K562 (cell line): ENCODE measurements at regions not wholly inside any gene's neighbourhood (a gene's known extent, or its start where the extent isn't known, plus 50 kb on each side); places are given as distances from the start of the nearest gene placed in this dataset.

Experiments
- ATAC-seq: fragments of 200-7000 bp; cut with Tn5 transposase; 3 replicates; pipeline ENCODE4 v1.9.1; 2020; ENCODE audit warnings: moderate library complexity
- BruUV-seq: library from RNA; stranded (reverse); fragments of 400-500 nt; replicated peaks from 2 replicates; lab custom pipeline; 2021; lab: Mats Ljungman, UMichigan
- CTCF ChIA-PET: fragments of 300-600 bp; formaldehyde crosslinking; extraction: SDS; loops from one replicate; lab custom pipeline; 2021; ENCODE audit warnings: low intra/inter-chr PET ratio; lab: Yijun Ruan, JAX
- POLR2A ChIA-PET: fragments of 300-600, 350-650 bp; sonication (Branson Sonifier 250); formaldehyde crosslinking; extraction: SDS; loops from one replicate; lab custom pipeline; 2021; ENCODE audit warnings: antibody characterized with exemption, inconsistent platforms; lab: Yijun Ruan, JAX
- DNase-seq, 4 experiments: peaks; one replicate each; pipeline versions ENCODE4 v3.0.0 to v3.0.0-alpha.2; 2011 to 2018; ENCODE audit warnings: low spot score in 3 of 4, mixed read lengths in 3 of 4; ENCODE audit errors: extremely low read depth in 1 of 4
- FAIRE-seq: peaks from 2 replicates; lab custom pipeline; 2011; peaks lifted over from hg19 to GRCh38; lab: Jason Lieb, UNC
- H2AFZ ChIP-seq: 2 replicates; pipeline ENCODE4 v1.6.0; 2011; ENCODE audit warnings: low read depth, low read length, control low read depth, inconsistent platforms
- H3K27ac ChIP-seq: fragments of 200-600 bp; 3 replicates; pipeline ENCODE4 v1.8.0; 2011; ENCODE audit warnings: low read depth, mild to moderate bottlenecking, control low read depth, inconsistent platforms, low read length, moderate library complexity, mixed read lengths; ENCODE audit errors: extremely low read depth
- H3K27me3 ChIP-seq, 2 experiments: fragments of 300-600 bp in 1 of 2; 2 replicates in 1 of 2; 3 replicates in 1 of 2; pipeline versions ENCODE4 v1.6.0 to v1.8.0; 2011; ENCODE audit warnings: inconsistent platforms in 2 of 2, low read length in 2 of 2, mild to moderate bottlenecking in 1 of 2, mixed read lengths in 1 of 2, moderate library complexity in 1 of 2; ENCODE audit not compliant: control insufficient read depth in 2 of 2, insufficient read depth in 2 of 2
- H3K36me3 ChIP-seq: fragments of 300-600 bp; 3 replicates; pipeline ENCODE4 v1.8.0; 2011; ENCODE audit warnings: mild to moderate bottlenecking, low read length, inconsistent platforms; ENCODE audit not compliant: control insufficient read depth, insufficient read depth
- H3K4me1 ChIP-seq, 2 experiments: fragments of 200-600 bp in 1 of 2; replicated peaks in 1 of 2; 2 replicates in 1 of 2; 3 replicates in 1 of 2; pipeline versions ENCODE4 v1.5.1 to v1.8.0; 2011; ENCODE audit warnings: inconsistent platforms in 2 of 2, low read length in 2 of 2, mild to moderate bottlenecking in 1 of 2, mixed read lengths in 1 of 2, moderate library complexity in 1 of 2; ENCODE audit not compliant: control insufficient read depth in 2 of 2, insufficient read depth in 2 of 2
- H3K4me2 ChIP-seq: 2 replicates; pipeline ENCODE4 v1.6.1; 2011; ENCODE audit warnings: low read length, control low read depth, inconsistent platforms, mixed read lengths; ENCODE audit not compliant: insufficient read depth
- H3K4me3 ChIP-seq: fragments of 200-600 bp; sonication (generic), shearing (Covaris generic); 2 replicates; pipeline ENCODE4 v1.5.1; 2016; ENCODE audit warnings: control low read depth, inconsistent platforms
- H3K79me2 ChIP-seq: fragments of 200-600 bp; 3 replicates; pipeline ENCODE4 v1.8.0; 2011; ENCODE audit warnings: low read length, inconsistent platforms; ENCODE audit not compliant: control insufficient read depth, insufficient read depth
- H3K9ac ChIP-seq, 2 experiments: 2 replicates each; pipeline versions ENCODE4 v1.6.0 to v1.6.1; 2011; ENCODE audit warnings: low read depth in 2 of 2, low read length in 2 of 2, control low read depth in 1 of 2, inconsistent platforms in 1 of 2, mild to moderate bottlenecking in 1 of 2, mixed read lengths in 1 of 2; ENCODE audit not compliant: insufficient read depth in 1 of 2
- H3K9me1 ChIP-seq: one replicate; pipeline ENCODE4 v1.6.0; 2011; ENCODE audit warnings: inconsistent platforms, mild to moderate bottlenecking, low read length, moderate library complexity; ENCODE audit not compliant: control insufficient read depth, insufficient read depth
- H3K9me3 ChIP-seq: replicated peaks from 2 replicates; pipeline ENCODE4 v1.5.1; 2011; ENCODE audit warnings: low read depth, low read length, inconsistent platforms; ENCODE audit not compliant: control insufficient read depth, insufficient read depth
- H4K20me1 ChIP-seq: replicated peaks from 2 replicates; pipeline ENCODE4 v1.6.1; 2011; ENCODE audit warnings: low read length, inconsistent platforms, mixed read lengths; ENCODE audit not compliant: control insufficient read depth, insufficient read depth
- BCLAF1 ChIP-seq, 2 experiments: fragments of 450-650 bp in 1 of 2; IDR thresholded peaks; 2 replicates each; pipeline ENCODE4 v1.6.1; 2011 to 2017; ENCODE audit warnings: low read depth in 2 of 2, antibody characterized with exemption in 1 of 2, borderline replicate concordance in 1 of 2, low read length in 1 of 2, mild to moderate bottlenecking in 1 of 2, mixed read lengths in 1 of 2; ENCODE audit not compliant: control insufficient read depth in 1 of 2
- HOMEZ ChIP-seq: fragments of 250-450 bp; sonication (Bioruptor Pico); IDR thresholded peaks from 2 replicates; pipeline ENCODE4 v1.4.0; 2020; ENCODE audit warnings: mild to moderate bottlenecking, moderate library complexity
- KLF10 ChIP-seq: fragments of 250-450 bp; sonication (Bioruptor Pico); IDR thresholded peaks from 2 replicates; pipeline ENCODE4 v1.6.1; 2021; ENCODE audit warnings: matching md5 sums
- MTA2 ChIP-seq: fragments of 450-650 bp; IDR thresholded peaks from 2 replicates; pipeline ENCODE4 v1.6.1; 2016; ENCODE audit warnings: low read depth
- NEUROD1 ChIP-seq: fragments of 150-350 bp; IDR thresholded peaks from 2 replicates; pipeline ENCODE4 v1.6.1; 2014; ENCODE audit warnings: borderline replicate concordance, low read length, low read depth; ENCODE audit not compliant: partially characterized antibody
- PHF21A ChIP-seq: fragments of 450-650 bp; IDR thresholded peaks from 2 replicates; pipeline ENCODE4 v1.6.1; 2017; ENCODE audit warnings: low read depth, borderline replicate concordance
- SMAD1 ChIP-seq: fragments of 150-350 bp; IDR thresholded peaks from 2 replicates; pipeline ENCODE4 v1.6.1; 2014; ENCODE audit warnings: low read length, low read depth; ENCODE audit not compliant: partially characterized antibody
- ZFPM2 ChIP-seq: fragments of 250-450 bp; sonication (Bioruptor Pico); IDR thresholded peaks from 2 replicates; pipeline ENCODE4 v1.5.1; 2022; ENCODE audit warnings: mild to moderate bottlenecking
- ZNF23 ChIP-seq: fragments of 250-450 bp; sonication (Bioruptor Pico); IDR thresholded peaks from 2 replicates; pipeline ENCODE4 v1.4.0; 2020; ENCODE audit warnings: mild to moderate bottlenecking
- WGBS: fragments of 100-300 bp; shearing (Covaris generic); methylation state at CpG from one replicate; pipeline ENCODE4 v1.1.6; 2016; ENCODE audit warnings: low coverage, mixed read lengths; ENCODE audit not compliant: insufficient coverage; ENCODE audit errors: missing lambda C conversion rate; 5-methylcytosine and 5-hydroxymethylcytosine counted together
- in situ Hi-C: fragments of 300-500 bp; cut with MboI; formaldehyde crosslinking; loops from 4 replicates; pipeline ENCODE4 v1.15.0; 2018; ENCODE audit warnings: inconsistent platforms, mixed read lengths
- intact Hi-C: fragments of 100-400 bp; cut with micrococcal nuclease; formaldehyde crosslinking; loops from 2 replicates; pipeline ENCODE4 v1.14.2; 2022
- TF ChIP-seq, protein P1 (sequence below): sonication (generic); formaldehyde crosslinking; IDR thresholded peaks from 2 replicates; pipeline ENCODE4 v1.5.0; 2020; ENCODE audit warnings: missing genetic modification reagents
- TF ChIP-seq, protein P2 (sequence below), 2 experiments: IDR thresholded peaks; 2 replicates each; pipeline ENCODE4 v1.6.1; 2011; ENCODE audit warnings: borderline replicate concordance in 1 of 2, control low read depth in 1 of 2, low read depth in 1 of 2, low read length in 1 of 2, mild to moderate bottlenecking in 1 of 2, mixed read lengths in 1 of 2, moderate library complexity in 1 of 2; ENCODE audit not compliant: insufficient read depth in 1 of 2, insufficient read length in 1 of 2, poor library complexity in 1 of 2, severe bottlenecking in 1 of 2; ENCODE audit errors: extremely low read depth in 1 of 2
- TF ChIP-seq, protein P3 (sequence below): fragments of 250-450 bp; sonication (Bioruptor Pico); IDR thresholded peaks from 2 replicates; pipeline ENCODE4 v1.8.0; 2022; ENCODE audit warnings: moderate library complexity, mild to moderate bottlenecking, inconsistent platforms

GRCh38 chr10:111821871-111822270, 361.7 kb downstream of the GPAM start (continued):
- TF ChIP-seq HOMEZ (CRISPR knock-in tag): no peak
- TF ChIP-seq, protein P1, sequence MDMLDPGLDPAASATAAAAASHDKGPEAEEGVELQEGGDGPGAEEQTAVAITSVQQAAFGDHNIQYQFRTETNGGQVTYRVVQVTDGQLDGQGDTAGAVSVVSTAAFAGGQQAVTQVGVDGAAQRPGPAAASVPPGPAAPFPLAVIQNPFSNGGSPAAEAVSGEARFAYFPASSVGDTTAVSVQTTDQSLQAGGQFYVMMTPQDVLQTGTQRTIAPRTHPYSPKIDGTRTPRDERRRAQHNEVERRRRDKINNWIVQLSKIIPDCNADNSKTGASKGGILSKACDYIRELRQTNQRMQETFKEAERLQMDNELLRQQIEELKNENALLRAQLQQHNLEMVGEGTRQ (CRISPR knock-in tag): no peak
- no peak for TF ChIP-seq SMAD1

DNA sequence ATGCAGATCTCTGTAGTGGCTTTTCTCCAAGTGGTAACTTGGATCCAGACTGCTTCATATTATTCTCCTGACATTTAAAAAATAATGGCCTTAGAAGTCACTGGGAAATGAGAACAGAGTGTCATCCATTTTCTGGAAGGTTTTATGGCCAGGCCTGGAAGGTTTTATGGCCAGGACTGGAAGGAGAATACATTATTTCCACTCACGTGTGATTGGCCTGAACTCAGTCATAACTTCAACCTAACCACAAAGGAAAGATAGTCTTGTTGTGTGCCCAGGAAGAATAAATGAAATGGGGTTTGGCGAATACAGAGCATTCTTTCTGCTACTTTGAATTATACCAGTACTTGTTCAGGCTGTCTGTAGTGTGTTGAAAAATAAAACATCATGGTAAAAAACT, 360.9 kb downstream of the GPAM start:
- no peaks in the 10 kb centered on the region for H3K36me3 ChIP-seq
- H3K27me3 ChIP-seq: no peaks in the 10 kb centered on the region
- FAIRE-seq: no peak
- no peak overlapping the region for H3K27ac ChIP-seq
- H3K9me1 ChIP-seq: no peaks in the 10 kb centered on the region
- no peaks in the 10 kb centered on the region for H3K4me1 ChIP-seq
- H3K9me3 ChIP-seq: no peaks in the 10 kb centered on the region
- intact Hi-C loops (no loop called here), in situ Hi-C loops (no loop called here)
- BruUV-seq: no TSS peak
- ChIA-PET CTCF (no interaction called here), POLR2A (no interaction called here)
- no peak overlapping the region for H3K4me3 ChIP-seq
- ATAC-seq: no peak
- H3K4me2 ChIP-seq: no peak overlapping the region
- no peak overlapping the region for H3K9ac ChIP-seq
- WGBS: 4% methylated on average over 2 of the region's 2 CpGs
- H2AFZ ChIP-seq: no peak overlapping the region
- no peaks in the 10 kb centered on the region for H3K79me2 ChIP-seq
- no peak for DNase-seq
- H4K20me1 ChIP-seq: no peaks in the 10 kb centered on the region
- TF ChIP-seq PHF21A (no peak), ZNF23 (CRISPR knock-in tag) (no peak), KLF10 (CRISPR knock-in tag) (no peak), NEUROD1 (no peak), ZFPM2 (no peak), BCLAF1 (IDR thresholded peaks at IDR 0.05; ENCODE audit: borderline replicate concordance in 1 of 2, control insufficient read depth in 1 of 2, low read depth in 2 of 2, low read length in 1 of 2) (no peak), MTA2 (no peak)
- TF ChIP-seq, protein P2, sequence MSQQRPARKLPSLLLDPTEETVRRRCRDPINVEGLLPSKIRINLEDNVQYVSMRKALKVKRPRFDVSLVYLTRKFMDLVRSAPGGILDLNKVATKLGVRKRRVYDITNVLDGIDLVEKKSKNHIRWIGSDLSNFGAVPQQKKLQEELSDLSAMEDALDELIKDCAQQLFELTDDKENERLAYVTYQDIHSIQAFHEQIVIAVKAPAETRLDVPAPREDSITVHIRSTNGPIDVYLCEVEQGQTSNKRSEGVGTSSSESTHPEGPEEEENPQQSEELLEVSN (IDR thresholded peaks at IDR 0.05; ENCODE audit: borderline replicate concordance in 1 of 2, extremely low read depth in 1 of 2, insufficient read depth in 1 of 2, insufficient read length in 1 of 2, low read depth in 1 of 2, low read length in 1 of 2, poor library complexity in 1 of 2, severe bottlenecking in 1 of 2): no peak
- TF ChIP-seq, protein P3, sequence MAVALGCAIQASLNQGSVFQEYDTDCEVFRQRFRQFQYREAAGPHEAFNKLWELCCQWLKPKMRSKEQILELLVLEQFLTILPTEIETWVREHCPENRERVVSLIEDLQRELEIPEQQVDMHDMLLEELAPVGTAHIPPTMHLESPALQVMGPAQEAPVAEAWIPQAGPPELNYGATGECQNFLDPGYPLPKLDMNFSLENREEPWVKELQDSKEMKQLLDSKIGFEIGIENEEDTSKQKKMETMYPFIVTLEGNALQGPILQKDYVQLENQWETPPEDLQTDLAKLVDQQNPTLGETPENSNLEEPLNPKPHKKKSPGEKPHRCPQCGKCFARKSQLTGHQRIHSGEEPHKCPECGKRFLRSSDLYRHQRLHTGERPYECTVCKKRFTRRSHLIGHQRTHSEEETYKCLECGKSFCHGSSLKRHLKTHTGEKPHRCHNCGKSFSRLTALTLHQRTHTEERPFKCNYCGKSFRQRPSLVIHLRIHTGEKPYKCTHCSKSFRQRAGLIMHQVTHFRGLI (CRISPR knock-in tag): no peak
